ENCODE measurements at regions not wholly inside any gene's neighbourhood (a gene's known extent, or its start where the extent isn't known, plus 50 kb on each side); places are given as distances from the start of the nearest gene placed in this dataset.

GRCh38 chr13:107576430-107576829, 638.9 kb downstream of the LIG4 start:
- TF ChIP-seq, protein P1, sequence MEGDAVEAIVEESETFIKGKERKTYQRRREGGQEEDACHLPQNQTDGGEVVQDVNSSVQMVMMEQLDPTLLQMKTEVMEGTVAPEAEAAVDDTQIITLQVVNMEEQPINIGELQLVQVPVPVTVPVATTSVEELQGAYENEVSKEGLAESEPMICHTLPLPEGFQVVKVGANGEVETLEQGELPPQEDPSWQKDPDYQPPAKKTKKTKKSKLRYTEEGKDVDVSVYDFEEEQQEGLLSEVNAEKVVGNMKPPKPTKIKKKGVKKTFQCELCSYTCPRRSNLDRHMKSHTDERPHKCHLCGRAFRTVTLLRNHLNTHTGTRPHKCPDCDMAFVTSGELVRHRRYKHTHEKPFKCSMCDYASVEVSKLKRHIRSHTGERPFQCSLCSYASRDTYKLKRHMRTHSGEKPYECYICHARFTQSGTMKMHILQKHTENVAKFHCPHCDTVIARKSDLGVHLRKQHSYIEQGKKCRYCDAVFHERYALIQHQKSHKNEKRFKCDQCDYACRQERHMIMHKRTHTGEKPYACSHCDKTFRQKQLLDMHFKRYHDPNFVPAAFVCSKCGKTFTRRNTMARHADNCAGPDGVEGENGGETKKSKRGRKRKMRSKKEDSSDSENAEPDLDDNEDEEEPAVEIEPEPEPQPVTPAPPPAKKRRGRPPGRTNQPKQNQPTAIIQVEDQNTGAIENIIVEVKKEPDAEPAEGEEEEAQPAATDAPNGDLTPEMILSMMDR (conservative IDR thresholded peaks at IDR 0.05 in 1 of 2, IDR thresholded peaks at IDR 0.05 in 1 of 2; ENCODE audit: extremely low read depth in 1 of 2, insufficient read depth in 1 of 2, low read depth in 1 of 2, low read length in 2 of 2) = no peak
- TF ChIP-seq EZH2 (IDR thresholded peaks at IDR 0.05; ENCODE audit: borderline replicate concordance, low read length) = no peak
